Hindlimb muscle (tissue), 1 donor: ENCODE measurements at regions not wholly inside any gene's neighbourhood (a gene's known extent, or its start where the extent isn't known, plus 50 kb on each side); places are given as distances from the start of the nearest gene placed in this dataset.
A peak's percentile ranks its signal among the peaks of the same experiment; 100 is the strongest.
"Not testable (repeated sequence)": the region's sequence is repeated elsewhere in the genome, so short reads cannot be mapped to it uniquely, and the experiment has no call there.

ENCODE experiments used
- DNase-seq: peaks from one replicate; pipeline ENCODE4 v3.0.0-alpha.2; 2013

DNA sequence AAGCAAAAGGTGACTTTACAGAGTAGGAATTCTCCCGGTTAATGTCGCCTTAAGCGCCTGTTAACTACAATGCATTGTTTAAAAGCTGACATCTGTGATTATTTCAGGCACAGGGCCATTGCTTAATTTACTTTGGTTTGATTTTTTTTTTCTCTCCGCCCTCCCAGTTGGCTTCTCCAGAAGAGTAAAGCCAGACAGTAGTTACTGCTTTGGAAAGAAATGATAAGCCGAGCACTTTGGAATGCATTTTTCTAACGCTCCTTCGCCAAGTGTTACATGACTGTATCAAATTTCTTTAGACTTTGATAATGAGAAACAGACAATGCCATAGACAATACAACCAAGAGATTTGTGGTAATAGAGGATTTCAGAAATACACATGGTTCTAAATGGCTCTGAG is 383.0 kb upstream of the TENM3 start:
- no peak for DNase-seq

DNA sequence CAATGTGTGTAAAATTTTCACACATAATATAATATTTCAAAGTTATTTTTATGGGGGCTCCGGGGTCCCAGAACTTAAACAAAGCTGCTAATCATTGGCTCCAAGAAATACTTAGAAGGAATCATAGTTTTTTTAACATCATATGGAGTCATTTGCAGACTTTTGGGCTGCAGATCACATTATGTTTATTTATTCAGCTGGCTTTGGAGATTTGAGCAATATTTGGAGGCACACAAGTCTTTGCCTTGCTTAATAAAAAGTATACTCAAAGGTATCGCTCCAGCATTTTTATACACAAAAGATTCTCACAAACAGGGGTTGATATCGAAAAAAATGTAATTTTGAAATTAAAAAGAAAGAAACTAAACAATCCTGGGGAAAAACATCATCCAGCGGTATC is 382.5 kb upstream of the TENM3 start:
- no peak for DNase-seq

DNA sequence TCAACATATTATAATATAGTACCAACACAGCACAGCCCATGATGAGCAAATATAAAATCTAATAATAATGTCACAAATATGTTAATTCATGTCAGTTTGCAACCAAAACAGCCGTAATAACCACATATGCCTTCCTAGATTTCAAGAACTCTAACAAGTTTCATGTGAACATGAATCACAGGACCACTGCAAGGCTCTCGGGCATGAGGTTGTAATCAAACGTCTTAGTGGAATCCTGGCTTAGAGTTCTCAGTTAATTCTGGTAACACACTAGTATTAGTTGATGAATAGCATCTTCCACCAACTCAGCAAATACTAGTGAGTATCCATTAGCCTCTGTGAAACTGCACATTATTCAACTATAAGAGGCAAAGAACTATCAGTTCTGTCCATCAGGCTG is 379.3 kb upstream of the TENM3 start:
- DNase-seq: no peak

DNA sequence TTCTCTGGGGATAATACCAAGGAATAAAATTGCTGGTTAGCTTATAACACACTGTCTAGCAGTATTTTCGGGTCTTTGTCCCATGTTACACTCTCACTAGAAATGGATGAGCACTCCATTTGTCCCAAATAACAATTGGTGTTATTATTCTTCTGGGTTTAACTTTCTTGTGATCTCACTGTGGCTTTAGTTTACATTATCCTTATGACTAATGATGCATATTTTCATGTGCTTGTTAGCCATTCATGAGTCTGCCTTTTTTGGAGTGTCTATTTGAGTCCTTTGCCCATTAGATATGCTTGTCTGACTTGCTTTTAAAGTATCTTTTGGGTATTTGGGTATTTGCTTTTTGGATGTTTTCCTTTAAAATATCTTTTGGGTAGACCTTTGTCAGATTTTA is 372.9 kb upstream of the TENM3 start:
- DNase-seq: no peak

DNA sequence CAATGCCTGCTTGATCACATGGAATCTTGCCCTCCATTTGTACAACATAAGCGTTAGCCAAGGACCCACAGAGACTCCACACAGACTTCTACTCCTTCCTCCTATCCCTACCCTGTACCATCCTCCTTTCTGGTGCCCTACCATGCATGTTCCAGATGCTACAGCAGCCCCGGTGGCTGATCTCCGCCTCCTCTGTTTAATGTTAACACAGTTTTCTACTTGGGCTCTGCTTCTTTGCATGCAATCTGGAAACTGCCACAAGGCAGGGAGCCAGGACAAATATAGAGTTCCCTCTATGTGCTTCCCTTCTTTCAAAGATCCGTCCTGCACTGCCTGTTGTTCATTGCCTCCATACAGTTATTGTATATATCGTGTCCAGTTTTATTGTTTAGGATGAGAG is 368.6 kb upstream of the TENM3 start:
- no peak for DNase-seq

DNA sequence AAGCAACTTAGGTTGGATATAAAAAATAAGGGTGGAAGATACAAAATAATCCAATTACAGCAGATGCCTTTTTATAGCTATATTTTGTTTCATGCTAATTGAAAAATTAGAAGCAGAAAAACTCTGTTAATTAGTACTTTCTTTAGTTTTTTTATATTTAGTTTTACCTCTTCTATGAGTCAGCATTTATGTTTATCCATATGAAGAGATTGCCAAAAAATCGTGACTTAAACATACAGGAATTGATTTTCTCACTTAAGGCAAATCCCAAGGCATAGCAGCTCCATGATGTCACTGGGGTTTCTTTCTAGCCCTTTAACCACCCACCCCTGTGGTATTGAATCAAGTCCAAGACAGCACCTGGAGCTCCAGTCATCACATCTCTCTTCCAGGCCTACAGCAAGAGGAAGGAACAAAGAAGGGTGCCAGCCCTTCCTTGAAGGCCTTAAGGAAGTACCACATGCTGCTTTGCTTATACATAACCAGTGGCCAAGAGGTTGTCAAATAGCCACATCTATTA is 365.8 kb upstream of the TENM3 start:
- no peak for DNase-seq

DNA sequence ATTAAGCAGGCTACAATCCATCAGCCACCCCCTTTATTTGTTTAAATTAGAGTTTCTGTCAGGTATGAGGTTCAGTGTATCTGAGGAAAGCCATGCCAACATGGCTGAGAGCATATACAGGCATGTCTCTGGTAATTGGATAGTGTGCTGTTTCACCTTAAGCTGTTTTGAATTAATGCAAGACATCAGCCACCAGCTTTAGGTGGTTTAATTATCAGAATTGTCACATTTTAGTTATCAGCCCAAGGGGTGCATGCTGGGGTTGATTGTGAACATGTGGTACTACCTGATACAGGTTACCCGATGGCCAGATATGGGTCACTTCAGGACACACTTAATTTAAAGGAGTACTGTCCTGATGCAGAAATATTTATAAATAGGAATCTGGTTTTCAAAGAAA is 353.2 kb upstream of the TENM3 start:
- DNase-seq: no peak

DNA sequence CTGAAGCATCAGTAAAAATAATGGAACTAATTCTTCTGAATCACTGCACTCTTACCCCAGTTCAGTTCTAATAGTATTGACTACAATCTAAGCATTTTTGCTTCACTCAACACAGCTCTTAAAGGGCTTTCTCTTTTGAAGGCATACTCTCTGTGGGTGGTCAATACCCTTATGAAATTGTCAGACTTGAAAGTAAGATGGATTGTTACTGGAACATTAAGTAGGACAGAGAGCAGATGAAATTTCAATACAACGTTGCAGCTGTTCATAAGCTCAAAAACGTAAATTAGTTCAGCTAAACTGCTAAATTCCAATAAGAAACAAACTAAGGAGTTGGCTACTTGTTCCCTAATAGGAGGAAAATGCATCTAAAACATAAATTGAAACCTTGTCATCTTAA is 352.3 kb upstream of the TENM3 start:
- no peak for DNase-seq

DNA sequence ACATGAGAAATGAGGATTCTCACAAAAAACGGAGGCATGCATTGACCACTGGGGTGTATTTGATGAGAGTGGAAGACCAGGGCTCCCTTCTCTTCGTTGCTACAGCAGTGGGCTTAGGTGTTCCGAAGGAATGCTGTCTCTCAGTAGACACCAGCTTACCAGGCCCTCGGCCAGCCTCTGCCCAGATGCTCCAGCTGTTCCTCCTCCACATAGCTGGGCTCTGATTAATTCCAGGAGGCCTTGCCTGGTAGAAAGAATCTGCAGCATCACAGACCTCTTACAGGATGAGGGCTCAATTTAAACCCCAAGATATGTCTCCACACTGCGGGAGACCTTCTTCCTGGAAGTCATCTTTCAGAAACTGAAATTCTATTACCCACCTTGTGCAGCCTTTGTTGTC is 346.6 kb upstream of the TENM3 start:
- DNase-seq: no peak

DNA sequence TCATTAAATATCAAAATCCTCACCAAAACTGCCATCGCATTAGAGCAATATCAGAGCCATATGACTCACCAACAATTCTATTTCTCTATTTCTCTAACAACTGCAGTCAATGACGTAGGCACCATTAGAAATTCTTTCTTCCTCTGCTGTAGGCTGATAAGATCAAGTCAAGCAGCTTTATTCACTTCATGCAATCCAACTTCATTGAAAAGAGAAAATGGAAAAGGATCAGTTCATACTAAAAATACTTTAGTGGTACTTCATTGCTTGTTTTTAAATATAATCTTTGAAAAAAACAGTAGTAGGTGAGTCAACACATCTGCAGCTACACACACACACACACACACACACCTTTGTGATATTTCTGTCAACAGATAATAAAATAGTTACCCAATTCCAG is 345.3 kb upstream of the TENM3 start:
- no peak for DNase-seq

DNA sequence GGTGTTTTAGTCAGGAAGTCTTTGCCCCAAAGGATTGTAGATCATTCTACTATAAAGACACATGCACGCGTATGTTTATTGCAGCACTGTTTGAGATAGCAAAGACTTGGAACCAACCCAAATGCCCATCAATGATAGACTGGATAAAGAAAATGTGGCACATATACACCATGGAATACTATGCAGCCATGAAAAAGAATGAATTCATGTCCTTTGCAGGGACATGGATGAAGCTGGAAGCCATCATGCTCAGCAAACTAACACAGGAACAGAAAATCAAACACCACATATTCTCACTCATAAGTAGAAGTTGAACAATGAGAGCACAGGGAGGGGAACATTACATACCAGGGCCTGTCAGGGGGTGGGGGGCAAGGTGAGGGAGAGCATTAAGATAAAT is 340.8 kb upstream of the TENM3 start:
- DNase-seq: not testable (repeated sequence)

DNA sequence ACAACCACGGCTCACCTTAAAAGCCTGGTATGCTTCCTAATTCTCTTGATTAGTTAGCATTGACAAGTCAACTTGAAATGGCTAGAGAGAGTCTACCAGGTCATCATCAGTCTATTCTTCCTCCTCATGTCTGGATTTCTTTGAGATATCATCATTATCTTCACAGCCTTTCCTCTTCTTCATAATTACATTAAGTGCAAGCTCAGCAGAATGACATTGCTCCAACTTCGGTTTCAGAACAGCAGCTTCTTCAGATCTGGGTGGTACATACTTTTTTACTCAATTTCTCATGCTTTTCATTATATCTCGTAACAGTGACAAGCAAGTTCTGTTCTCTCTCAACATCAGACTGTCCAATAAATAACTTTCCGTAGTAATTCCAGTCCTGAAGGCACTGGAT is 337.5 kb upstream of the TENM3 start:
- DNase-seq: no peak

DNA sequence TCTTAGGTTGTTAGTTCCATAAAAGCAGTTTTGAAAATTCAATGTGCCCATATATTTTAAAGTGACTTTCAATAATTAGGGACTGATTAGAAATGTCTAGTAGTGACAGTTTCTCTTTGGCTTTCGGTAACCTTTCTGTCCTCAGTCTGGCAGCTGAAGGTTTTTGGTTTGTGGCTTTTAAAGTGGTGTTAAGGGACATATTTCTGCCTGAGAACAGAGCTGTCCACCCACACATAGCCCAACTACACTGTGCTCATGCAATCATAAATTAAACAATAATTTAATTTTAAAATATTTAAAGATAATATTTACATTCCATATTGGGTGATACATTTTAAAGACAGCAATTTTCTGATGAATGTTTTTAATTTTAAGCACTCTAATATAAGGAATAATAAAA is 335.0 kb upstream of the TENM3 start:
- no peak for DNase-seq

DNA sequence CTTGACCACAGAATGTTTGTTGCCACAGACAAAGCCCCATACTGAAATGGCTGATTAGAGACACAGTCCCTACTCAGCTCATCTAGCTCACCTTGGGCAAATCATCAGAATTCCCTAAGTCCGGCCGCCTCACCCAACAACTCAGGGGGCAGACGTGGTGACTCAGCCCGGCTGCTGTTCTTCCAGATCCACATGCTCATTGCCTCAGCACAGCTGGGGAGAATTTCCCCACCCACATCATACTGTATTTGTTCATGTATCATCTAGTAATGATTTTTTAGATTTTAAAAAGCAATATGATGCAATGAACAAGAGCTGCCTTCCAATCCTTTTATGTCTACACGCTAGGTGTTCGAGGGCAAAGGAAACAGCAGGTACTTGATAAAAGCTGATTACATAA is 333.8 kb upstream of the TENM3 start:
- DNase-seq: no peak

DNA sequence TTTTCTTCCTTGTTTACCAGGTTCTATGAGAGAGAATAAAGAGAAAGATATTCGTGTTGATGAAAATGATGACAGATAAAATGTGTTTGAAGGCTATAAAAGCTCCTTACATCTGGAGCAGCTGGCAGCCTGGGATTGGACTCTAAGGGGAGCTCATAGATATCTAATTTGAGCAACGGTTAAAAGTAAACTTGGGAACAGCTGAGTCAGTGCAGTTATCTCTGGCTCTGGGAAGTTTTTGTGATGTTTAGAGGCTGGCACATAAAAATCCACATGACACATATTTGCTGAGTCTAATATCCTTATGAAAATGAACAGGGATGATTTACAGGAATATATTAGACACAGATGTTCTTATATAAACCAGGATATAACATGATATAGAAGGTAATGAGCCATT is 331.8 kb upstream of the TENM3 start:
- DNase-seq: no peak

DNA sequence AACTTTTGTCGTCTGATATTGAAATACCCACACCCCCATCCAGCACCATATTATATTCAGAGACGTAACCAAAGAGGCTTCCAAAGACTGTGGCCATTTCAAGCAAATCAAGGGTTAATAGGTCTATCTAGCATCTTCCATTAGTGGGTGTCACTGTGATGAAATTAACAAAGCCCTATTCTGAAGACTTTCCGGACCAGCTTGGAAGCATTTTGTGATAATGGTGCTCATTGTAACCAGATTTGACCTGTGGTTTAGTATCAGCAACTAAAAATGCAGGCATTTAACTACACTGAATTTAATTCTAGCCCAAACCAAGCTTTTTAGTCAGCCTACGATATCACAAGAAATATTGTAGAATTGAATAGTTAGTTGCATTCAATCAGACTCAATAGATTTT is 309.7 kb upstream of the TENM3 start:
- DNase-seq: no peak

DNA sequence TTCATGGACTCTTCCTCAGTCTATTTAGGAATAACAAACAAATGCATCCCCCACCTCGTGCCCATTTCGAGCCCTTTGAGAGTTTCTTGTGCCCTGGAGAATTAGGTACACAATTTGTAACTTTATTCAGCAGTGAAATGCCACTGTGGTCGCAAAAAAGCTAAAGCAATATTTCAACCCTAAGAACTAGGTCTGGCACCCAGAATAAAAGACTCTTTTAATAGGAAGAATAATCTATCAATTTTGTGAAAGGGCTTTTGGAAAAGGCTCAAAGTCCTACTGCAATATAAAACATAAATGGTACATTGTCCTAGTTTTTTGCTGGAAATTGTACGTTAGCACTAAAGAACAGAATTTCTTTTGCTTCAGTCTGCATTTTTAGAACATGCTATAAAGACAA is 304.6 kb upstream of the TENM3 start:
- no peak for DNase-seq

DNA sequence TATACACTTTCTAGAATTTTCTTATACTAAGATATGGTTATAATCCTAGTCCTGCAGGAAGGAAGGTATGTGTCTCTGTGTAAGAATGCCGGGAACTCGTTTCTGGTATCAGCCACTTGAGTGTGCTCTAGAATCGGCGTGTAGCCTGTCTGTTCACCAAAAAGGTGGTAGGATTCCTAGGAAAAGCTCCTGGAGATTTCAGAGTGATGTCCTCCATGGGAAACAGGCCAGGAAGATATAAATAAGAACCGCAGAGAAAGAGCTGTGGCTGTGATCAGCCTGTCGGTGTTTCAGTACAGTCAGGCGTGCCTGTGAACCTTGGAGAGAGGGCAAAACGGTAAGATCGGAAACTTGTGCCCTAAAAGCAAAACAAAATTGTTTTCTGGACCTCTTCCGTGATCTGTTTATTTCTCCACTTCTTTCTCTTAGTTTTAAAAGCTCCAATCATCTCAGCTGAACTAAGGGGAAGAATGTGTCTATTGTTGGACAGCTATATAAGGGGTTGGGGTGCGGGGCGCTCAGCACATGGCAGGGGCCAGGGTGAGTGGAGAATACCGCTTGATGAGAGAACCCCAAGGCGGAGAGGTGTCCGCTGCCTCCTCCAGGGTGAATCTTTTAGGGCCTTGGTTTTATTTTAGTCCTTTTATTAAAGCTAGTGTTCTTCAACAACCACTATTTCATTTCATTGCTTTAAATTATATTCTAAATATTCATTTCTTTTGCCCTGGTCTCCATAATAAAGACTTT is 303.8 kb upstream of the TENM3 start:
- DNase-seq: peak; percentile 32

DNA sequence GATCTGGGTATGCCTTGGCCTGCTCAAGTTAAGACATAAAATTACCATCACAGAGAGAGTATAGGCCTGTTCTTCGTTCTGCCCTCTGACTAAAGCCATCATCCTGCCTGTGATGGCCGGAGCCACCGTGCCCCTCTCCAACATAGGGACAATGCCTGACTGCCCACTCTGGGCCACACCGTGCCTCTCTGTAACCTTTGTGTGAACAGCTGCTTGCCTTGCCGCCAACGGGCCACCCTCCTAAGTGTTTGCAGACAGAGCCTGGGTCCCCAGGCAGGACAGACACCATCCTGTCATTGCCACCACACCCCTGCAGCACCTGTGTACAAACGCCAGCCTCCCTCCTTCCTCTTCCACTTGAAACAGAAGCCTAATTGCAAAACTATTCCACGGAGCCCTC is 298.7 kb upstream of the TENM3 start:
- DNase-seq: no peak

DNA sequence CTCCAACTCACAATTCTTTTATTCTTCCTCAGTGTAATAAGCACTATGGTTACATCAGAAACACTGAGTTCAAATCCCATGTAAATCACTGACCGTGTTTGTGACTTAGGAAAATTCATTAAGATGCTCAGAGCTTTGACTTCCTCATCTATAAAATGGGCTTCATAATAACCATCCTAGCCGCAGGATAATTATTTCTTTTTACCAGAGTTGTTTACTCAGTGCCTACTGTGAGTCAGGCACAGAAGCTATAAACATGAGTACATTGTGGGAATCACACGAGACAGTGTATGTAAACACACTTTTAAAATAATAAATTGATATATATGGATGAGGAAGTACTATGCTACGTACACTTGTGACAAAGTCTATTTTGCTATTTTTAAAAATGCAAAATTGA is 296.3 kb upstream of the TENM3 start:
- DNase-seq: no peak

DNA sequence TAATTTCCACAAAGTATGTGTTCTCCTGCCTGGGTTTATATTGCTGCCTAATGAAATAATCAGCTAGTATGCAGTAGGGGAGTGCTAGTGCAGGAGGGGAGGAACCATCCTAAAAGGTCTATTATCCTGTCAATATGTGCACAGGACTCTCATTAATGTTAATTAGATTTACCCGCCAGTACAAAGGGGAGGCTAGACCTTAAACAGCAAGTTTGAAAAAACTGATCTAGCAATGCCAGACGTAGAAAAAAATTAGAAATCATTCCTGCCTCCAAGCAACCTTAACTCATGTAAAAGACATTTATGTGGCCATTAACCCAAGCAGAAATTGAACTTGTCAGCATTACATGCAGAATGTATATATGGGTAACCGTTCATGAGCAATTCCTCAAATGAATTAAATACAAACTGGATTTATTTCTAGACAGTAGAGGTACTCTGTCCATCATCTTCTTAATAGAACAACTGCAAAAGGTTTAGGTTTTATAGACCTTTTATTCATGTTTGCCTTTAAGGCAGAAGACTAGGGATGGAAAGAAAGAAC is 294.3 kb upstream of the TENM3 start:
- no peak for DNase-seq

DNA sequence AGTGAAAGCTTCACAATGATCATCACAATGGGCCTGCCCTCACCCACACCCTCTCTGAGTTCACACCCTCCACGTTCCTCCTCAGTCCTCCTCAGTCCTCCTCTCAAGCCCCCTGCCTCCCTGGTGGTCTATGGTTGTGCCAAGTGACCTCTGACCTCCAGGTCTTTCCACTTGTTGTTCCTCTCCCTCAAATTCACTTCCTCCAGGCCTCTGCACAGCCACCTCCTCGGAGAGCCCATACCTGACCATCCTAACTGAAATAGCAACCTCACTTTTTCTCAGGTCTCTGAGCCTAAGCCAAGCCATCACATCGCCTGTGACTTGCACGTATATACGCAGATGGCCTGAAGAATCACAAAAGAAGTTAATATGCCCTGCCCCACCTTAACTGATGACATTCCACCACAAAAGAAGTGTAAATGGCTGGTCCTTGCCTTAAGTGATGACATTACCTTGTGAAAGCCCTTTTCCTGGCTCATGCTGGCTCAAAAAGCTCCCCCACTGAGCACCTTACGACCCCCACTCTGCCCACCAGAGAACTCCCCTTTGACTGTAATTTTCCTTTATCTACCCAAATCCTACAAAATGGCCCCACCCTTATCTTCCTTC is 293.4 kb upstream of the TENM3 start:
- no peak for DNase-seq

DNA sequence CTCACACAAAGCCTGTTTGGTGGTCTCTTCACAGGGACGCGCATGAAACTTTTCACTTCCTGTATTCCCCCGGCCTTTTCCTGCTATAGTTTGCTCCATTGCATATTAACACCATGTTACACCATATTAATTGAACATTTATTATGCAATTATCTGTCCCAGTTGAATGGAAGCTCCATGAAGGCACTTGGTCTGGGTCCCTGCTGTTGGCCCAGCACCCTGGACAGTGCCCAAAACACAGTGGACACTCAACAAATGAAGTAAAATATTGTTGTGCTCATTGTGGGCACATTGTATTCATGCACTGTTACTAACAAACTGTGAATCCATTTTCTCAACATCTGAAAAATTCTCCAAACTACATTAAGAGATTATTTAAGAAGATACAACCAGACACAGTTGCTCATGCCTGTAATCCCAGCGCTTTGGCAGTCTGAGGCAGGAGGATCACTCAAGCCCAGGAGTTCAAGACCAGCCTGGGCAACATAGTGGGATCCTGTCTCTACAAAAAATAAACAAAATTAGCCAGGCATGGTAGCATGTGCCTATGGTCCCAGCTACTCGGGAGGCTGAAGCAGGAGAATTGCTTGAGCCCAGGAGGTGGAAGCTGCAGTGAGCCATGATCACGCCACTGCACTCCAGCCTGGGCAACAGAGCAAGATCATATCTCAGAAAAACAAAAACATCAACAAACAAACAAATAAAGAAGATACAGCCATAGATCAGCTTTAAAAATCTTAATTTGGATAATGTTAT is 292.7 kb upstream of the TENM3 start:
- DNase-seq: no peak

DNA sequence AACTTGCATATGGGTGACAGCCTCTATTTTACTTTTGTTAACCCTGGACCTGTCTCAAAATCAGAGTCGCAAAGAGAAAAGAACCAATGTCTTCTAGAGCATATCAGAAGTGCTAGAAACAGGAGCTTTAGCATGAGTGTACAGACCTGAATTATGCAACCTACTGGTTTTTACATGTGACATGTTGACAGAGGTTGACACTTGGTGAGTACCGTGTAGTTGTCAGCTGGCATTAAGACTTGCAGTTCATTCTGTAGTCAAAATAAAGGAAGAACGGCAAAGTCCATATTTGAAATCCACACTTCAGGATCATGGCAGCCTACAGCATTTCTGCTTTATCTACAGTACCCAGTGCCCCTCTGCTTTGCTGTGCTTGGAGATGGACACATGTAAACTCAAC is 291.9 kb upstream of the TENM3 start:
- DNase-seq: no peak
